GM12865 (cell line): ENCODE measurements at regions not wholly inside any gene's neighbourhood (a gene's known extent, or its start where the extent isn't known, plus 50 kb on each side); places are given as distances from the start of the nearest gene placed in this dataset.
A peak's percentile ranks its signal among the peaks of the same experiment; 100 is the strongest.

Experiments
- DNase-seq: peaks from one replicate; pipeline ENCODE4 v3.0.0; 2010; ENCODE audit warnings: low read depth
- H3K4me3 ChIP-seq: 2 replicates; pipeline ENCODE4 v1.5.1; 2011; ENCODE audit warnings: mild to moderate bottlenecking, low read depth, low read length, control low read depth
- CTCF ChIP-seq: IDR thresholded peaks from 2 replicates; pipeline ENCODE4 v1.5.1; 2011; ENCODE audit warnings: low read length, control low read depth, low read depth, inconsistent platforms; ENCODE audit not compliant: insufficient read depth; ENCODE audit errors: missing control alignments

GRCh38 chr3:30980993-30981392 is 86.5 kb upstream of the GADL1 start:
- DNase-seq = no peak
- no peak for TF ChIP-seq CTCF
- no peak overlapping the region for H3K4me3 ChIP-seq

GRCh38 chr3:30982416-30983075 is 88.1 kb upstream of the GADL1 start:
- no peak for DNase-seq
- no peak for TF ChIP-seq CTCF
- no peak overlapping the region for H3K4me3 ChIP-seq

- DNase-seq = peak; percentile 10
- TF ChIP-seq CTCF = no peak
- H3K4me3 ChIP-seq = no peak overlapping the region
Measured at GRCh38 chr3:30984855-30985749, 90.6 kb upstream of the GADL1 start.

GRCh38 chr3:30986551-30986950 is 92.1 kb upstream of the GADL1 start:
- TF ChIP-seq CTCF = no peak
- no peak for DNase-seq
- no peak overlapping the region for H3K4me3 ChIP-seq

- no peak for DNase-seq
- TF ChIP-seq CTCF = no peak
Measured at GRCh38 chr3:30988769-30989168, 94.3 kb upstream of the GADL1 start.

GRCh38 chr3:30989276-30990030 is 95.0 kb upstream of the GADL1 start:
- H3K4me3 ChIP-seq = no peak overlapping the region
- DNase-seq = no peak
- TF ChIP-seq CTCF = no peak

More at GRCh38 chr3:30988769-30989168, 94.3 kb upstream of the GADL1 start:
- no peak overlapping the region for H3K4me3 ChIP-seq
